K562 (cell line): ENCODE measurements at regions not wholly inside any gene's neighbourhood (a gene's known extent, or its start where the extent isn't known, plus 50 kb on each side); places are given as distances from the start of the nearest gene placed in this dataset.
A peak's percentile ranks its signal among the peaks of the same experiment; 100 is the strongest.

ENCODE experiments used
- ATAC-seq: fragments of 200-7000 bp; cut with Tn5 transposase; 3 replicates; pipeline ENCODE4 v1.9.1; 2020; ENCODE audit warnings: moderate library complexity
- BruUV-seq: library from RNA; stranded (reverse); fragments of 400-500 nt; replicated peaks from 2 replicates; lab custom pipeline; 2021; lab: Mats Ljungman, UMichigan
- CTCF ChIA-PET: fragments of 300-600 bp; formaldehyde crosslinking; extraction: SDS; loops from one replicate; lab custom pipeline; 2021; ENCODE audit warnings: low intra/inter-chr PET ratio; lab: Yijun Ruan, JAX
- POLR2A ChIA-PET: fragments of 300-600, 350-650 bp; sonication (Branson Sonifier 250); formaldehyde crosslinking; extraction: SDS; loops from one replicate; lab custom pipeline; 2021; ENCODE audit warnings: antibody characterized with exemption, inconsistent platforms; lab: Yijun Ruan, JAX
- DNase-seq, 4 experiments: peaks; one replicate each; pipeline versions ENCODE4 v3.0.0 to v3.0.0-alpha.2; 2011 to 2018; ENCODE audit warnings: low spot score in 3 of 4, mixed read lengths in 3 of 4; ENCODE audit errors: extremely low read depth in 1 of 4
- FAIRE-seq: peaks from 2 replicates; lab custom pipeline; 2011; peaks lifted over from hg19 to GRCh38; lab: Jason Lieb, UNC
- H2AFZ ChIP-seq: 2 replicates; pipeline ENCODE4 v1.6.0; 2011; ENCODE audit warnings: low read depth, low read length, control low read depth, inconsistent platforms
- H3K27ac ChIP-seq: fragments of 200-600 bp; 3 replicates; pipeline ENCODE4 v1.8.0; 2011; ENCODE audit warnings: low read depth, mild to moderate bottlenecking, control low read depth, inconsistent platforms, low read length, moderate library complexity, mixed read lengths; ENCODE audit errors: extremely low read depth
- H3K27me3 ChIP-seq, 2 experiments: fragments of 300-600 bp in 1 of 2; 2 replicates in 1 of 2; 3 replicates in 1 of 2; pipeline versions ENCODE4 v1.6.0 to v1.8.0; 2011; ENCODE audit warnings: inconsistent platforms in 2 of 2, low read length in 2 of 2, mild to moderate bottlenecking in 1 of 2, mixed read lengths in 1 of 2, moderate library complexity in 1 of 2; ENCODE audit not compliant: control insufficient read depth in 2 of 2, insufficient read depth in 2 of 2
- H3K36me3 ChIP-seq: fragments of 300-600 bp; 3 replicates; pipeline ENCODE4 v1.8.0; 2011; ENCODE audit warnings: mild to moderate bottlenecking, low read length, inconsistent platforms; ENCODE audit not compliant: control insufficient read depth, insufficient read depth
- H3K4me1 ChIP-seq, 2 experiments: fragments of 200-600 bp in 1 of 2; replicated peaks in 1 of 2; 2 replicates in 1 of 2; 3 replicates in 1 of 2; pipeline versions ENCODE4 v1.5.1 to v1.8.0; 2011; ENCODE audit warnings: inconsistent platforms in 2 of 2, low read length in 2 of 2, mild to moderate bottlenecking in 1 of 2, mixed read lengths in 1 of 2, moderate library complexity in 1 of 2; ENCODE audit not compliant: control insufficient read depth in 2 of 2, insufficient read depth in 2 of 2
- H3K4me2 ChIP-seq: 2 replicates; pipeline ENCODE4 v1.6.1; 2011; ENCODE audit warnings: low read length, control low read depth, inconsistent platforms, mixed read lengths; ENCODE audit not compliant: insufficient read depth
- H3K4me3 ChIP-seq: fragments of 200-600 bp; sonication (generic), shearing (Covaris generic); 2 replicates; pipeline ENCODE4 v1.5.1; 2016; ENCODE audit warnings: control low read depth, inconsistent platforms
- H3K79me2 ChIP-seq: fragments of 200-600 bp; 3 replicates; pipeline ENCODE4 v1.8.0; 2011; ENCODE audit warnings: low read length, inconsistent platforms; ENCODE audit not compliant: control insufficient read depth, insufficient read depth
- H3K9ac ChIP-seq, 2 experiments: 2 replicates each; pipeline versions ENCODE4 v1.6.0 to v1.6.1; 2011; ENCODE audit warnings: low read depth in 2 of 2, low read length in 2 of 2, control low read depth in 1 of 2, inconsistent platforms in 1 of 2, mild to moderate bottlenecking in 1 of 2, mixed read lengths in 1 of 2; ENCODE audit not compliant: insufficient read depth in 1 of 2
- H3K9me1 ChIP-seq: one replicate; pipeline ENCODE4 v1.6.0; 2011; ENCODE audit warnings: inconsistent platforms, mild to moderate bottlenecking, low read length, moderate library complexity; ENCODE audit not compliant: control insufficient read depth, insufficient read depth
- H3K9me3 ChIP-seq: replicated peaks from 2 replicates; pipeline ENCODE4 v1.5.1; 2011; ENCODE audit warnings: low read depth, low read length, inconsistent platforms; ENCODE audit not compliant: control insufficient read depth, insufficient read depth
- H4K20me1 ChIP-seq: replicated peaks from 2 replicates; pipeline ENCODE4 v1.6.1; 2011; ENCODE audit warnings: low read length, inconsistent platforms, mixed read lengths; ENCODE audit not compliant: control insufficient read depth, insufficient read depth
- BRCA1 ChIP-seq, 2 experiments: fragments of 450-650 bp in 1 of 2; sonication (generic) in 1 of 2; formaldehyde crosslinking in 1 of 2; IDR thresholded peaks; 2 replicates each; pipeline versions ENCODE4 v1.5.0 to v1.6.1; 2017 to 2020; ENCODE audit warnings: mild to moderate bottlenecking in 1 of 2, missing genetic modification reagents in 1 of 2
- HDGF ChIP-seq: fragments of 450-650 bp; IDR thresholded peaks from 2 replicates; pipeline ENCODE4 v1.6.1; 2016
- MCM2 ChIP-seq: fragments of 450-650 bp; IDR thresholded peaks from 2 replicates; pipeline ENCODE4 v1.6.1; 2017; ENCODE audit warnings: low read depth, mild to moderate bottlenecking
- NR2C2 ChIP-seq, 2 experiments: fragments of 200-800 bp in 1 of 2; sonication (Bioruptor generic) in 1 of 2; sonication (generic) in 1 of 2; formaldehyde crosslinking in 1 of 2; IDR thresholded peaks; 2 replicates each; pipeline versions ENCODE4 v1.6.1 to v1.8.0; 2016 to 2022; ENCODE audit warnings: mild to moderate bottlenecking in 1 of 2, missing compliant biosample characterization in 1 of 2, missing genetic modification characterization in 1 of 2, missing genetic modification reagents in 1 of 2
- ZBTB1 ChIP-seq: sonication (generic); formaldehyde crosslinking; IDR thresholded peaks from 2 replicates; pipeline ENCODE4 v1.8.1; 2023; ENCODE audit warnings: missing genetic modification reagents, low read depth, mild to moderate bottlenecking, borderline replicate concordance
- WGBS: fragments of 100-300 bp; shearing (Covaris generic); methylation state at CpG from one replicate; pipeline ENCODE4 v1.1.6; 2016; ENCODE audit warnings: low coverage, mixed read lengths; ENCODE audit not compliant: insufficient coverage; ENCODE audit errors: missing lambda C conversion rate; 5-methylcytosine and 5-hydroxymethylcytosine counted together
- in situ Hi-C: fragments of 300-500 bp; cut with MboI; formaldehyde crosslinking; loops from 4 replicates; pipeline ENCODE4 v1.15.0; 2018; ENCODE audit warnings: inconsistent platforms, mixed read lengths
- intact Hi-C: fragments of 100-400 bp; cut with micrococcal nuclease; formaldehyde crosslinking; loops from 2 replicates; pipeline ENCODE4 v1.14.2; 2022
- TF ChIP-seq, protein P1 (sequence below): fragments of 450-650 bp; formaldehyde crosslinking; IDR thresholded peaks from 2 replicates; pipeline ENCODE4 v1.4.0; 2020; ENCODE audit warnings: mild to moderate bottlenecking, moderate library complexity

DNA sequence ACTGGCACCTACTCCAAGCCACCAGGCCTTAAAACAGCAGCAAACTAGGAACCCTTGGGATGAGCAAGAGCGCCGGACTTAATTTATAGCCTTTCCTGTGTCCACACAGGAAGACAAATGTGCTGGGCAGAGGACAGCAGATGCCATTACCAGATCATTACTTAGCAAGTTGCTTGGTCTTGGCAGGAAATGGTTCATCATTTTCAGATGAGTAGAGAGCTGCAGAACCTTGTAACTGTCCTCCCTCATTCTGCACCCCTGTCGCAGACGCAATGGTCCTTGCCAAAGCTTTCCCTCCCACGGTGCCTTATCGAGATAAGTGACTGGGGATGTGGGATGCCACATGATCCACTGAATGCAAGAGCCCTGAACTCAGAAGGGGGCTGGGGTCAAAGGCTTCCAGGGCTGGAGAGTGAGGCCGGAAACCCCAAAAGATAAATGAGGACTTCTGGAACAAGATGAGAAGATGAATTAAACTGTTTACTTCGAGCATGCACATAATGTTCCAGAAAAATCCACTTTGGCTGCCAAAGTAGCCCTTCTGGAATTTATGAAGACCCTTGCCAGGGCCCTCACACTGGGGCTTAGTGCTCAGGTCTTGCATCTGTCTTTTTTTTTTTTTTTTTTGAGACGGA, 145.6 kb upstream of the ZNF32 start:
- no peaks in the 10 kb centered on the region for H3K4me1 ChIP-seq
- BruUV-seq = no TSS peak
- TF ChIP-seq NR2C2 (CRISPR knock-in tag; IDR thresholded peaks at IDR 0.05) = no peak
- TF ChIP-seq NR2C2 (tag; IDR thresholded peaks at IDR 0.05) = peak; percentile 45; the same call in 1 of the 2 replicates
- TF ChIP-seq, protein P1, sequence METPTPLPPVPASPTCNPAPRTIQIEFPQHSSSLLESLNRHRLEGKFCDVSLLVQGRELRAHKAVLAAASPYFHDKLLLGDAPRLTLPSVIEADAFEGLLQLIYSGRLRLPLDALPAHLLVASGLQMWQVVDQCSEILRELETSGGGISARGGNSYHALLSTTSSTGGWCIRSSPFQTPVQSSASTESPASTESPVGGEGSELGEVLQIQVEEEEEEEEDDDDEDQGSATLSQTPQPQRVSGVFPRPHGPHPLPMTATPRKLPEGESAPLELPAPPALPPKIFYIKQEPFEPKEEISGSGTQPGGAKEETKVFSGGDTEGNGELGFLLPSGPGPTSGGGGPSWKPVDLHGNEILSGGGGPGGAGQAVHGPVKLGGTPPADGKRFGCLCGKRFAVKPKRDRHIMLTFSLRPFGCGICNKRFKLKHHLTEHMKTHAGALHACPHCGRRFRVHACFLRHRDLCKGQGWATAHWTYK (CRISPR knock-in tag) = peak; percentile 88
- no peak for TF ChIP-seq ZBTB1
- DNase-seq (no peak), ATAC-seq (no peak), FAIRE-seq (no peak)
- H4K20me1 ChIP-seq = peaks cover 4% of the 10 kb centered on the region
- no peaks in the 10 kb centered on the region for H3K36me3 ChIP-seq
- no peak overlapping the region for H3K4me2 ChIP-seq
- no peak overlapping the region for H2AFZ ChIP-seq
- H3K9me3 ChIP-seq = no peaks in the 10 kb centered on the region
- in situ Hi-C loops (no loop called here), intact Hi-C loops (no loop called here)
- H3K9ac ChIP-seq = no peak overlapping the region
- no peak overlapping the region for H3K4me3 ChIP-seq
- WGBS = under 1% methylated on average over 8 of the region's 9 CpGs
- peaks cover 9 to 32% of the 10 kb centered on the region in 2 experiments for H3K27me3 ChIP-seq
- no peaks in the 10 kb centered on the region for H3K9me1 ChIP-seq
- POLR2A ChIA-PET = no interaction called here
- CTCF ChIA-PET = no interaction called here
- no peaks in the 10 kb centered on the region for H3K79me2 ChIP-seq
- no peak overlapping the region for H3K27ac ChIP-seq

DNA sequence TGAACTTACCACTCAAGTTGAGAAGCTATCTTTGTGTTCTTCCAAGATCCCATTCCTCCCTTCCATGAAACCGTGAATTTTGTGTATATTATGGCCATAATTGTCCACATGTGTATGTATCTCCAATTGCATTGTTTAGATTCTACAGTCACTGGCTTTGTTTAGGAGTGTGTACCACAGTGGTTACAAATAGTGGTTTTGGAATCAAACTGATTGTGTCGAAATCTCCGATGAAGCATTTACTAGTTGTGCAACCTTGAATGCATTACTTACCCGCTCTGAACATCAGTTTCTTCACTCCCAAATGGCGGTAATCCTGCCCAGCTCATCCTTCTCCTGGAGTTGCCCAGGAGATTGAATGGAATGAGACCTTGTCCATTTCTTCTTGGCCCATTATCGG, 145.0 kb upstream of the ZNF32 start:
- no peaks in the 10 kb centered on the region for H3K79me2 ChIP-seq
- H3K27me3 ChIP-seq = peaks cover 9 to 29% of the 10 kb centered on the region in 2 experiments
- H3K4me2 ChIP-seq = no peak overlapping the region
- DNase-seq (no peak), ATAC-seq (no peak), FAIRE-seq (no peak)
- H3K4me1 ChIP-seq = no peaks in the 10 kb centered on the region
- no peaks in the 10 kb centered on the region for H3K9me1 ChIP-seq
- in situ Hi-C loops = no loop called here
- WGBS = 3% methylated on average over 6 of the region's 6 CpGs
- H3K9ac ChIP-seq = no peak overlapping the region
- ChIA-PET CTCF (no interaction called here), POLR2A (no interaction called here)
- no peaks in the 10 kb centered on the region for H3K9me3 ChIP-seq
- no peak overlapping the region for H3K27ac ChIP-seq
- no peak overlapping the region for H2AFZ ChIP-seq
- no peak overlapping the region for H3K4me3 ChIP-seq
- TF ChIP-seq MCM2 = no peak
- no peak for TF ChIP-seq BRCA1 (IDR thresholded peaks at IDR 0.05)
- no peak for TF ChIP-seq BRCA1 (CRISPR knock-in tag; IDR thresholded peaks at IDR 0.05)
- no peak for TF ChIP-seq HDGF
- peaks cover 4% of the 10 kb centered on the region; the same call in 1 of the 2 replicates for H4K20me1 ChIP-seq
- BruUV-seq = no TSS peak
- no peaks in the 10 kb centered on the region for H3K36me3 ChIP-seq
- intact Hi-C loops = no loop called here
